HG02759 (cell line): ENCODE measurements at regions not wholly inside any gene's neighbourhood (a gene's known extent, or its start where the extent isn't known, plus 50 kb on each side); places are given as distances from the start of the nearest gene placed in this dataset.
"Not testable (repeated sequence)": the region's sequence is repeated elsewhere in the genome, so short reads cannot be mapped to it uniquely, and the experiment has no call there.

ENCODE experiments used
- ATAC-seq: cut with Tn5 transposase; IDR thresholded peaks from one replicate; pipeline ENCODE4 v1.9.1; 2021; ENCODE audit warnings: mild to moderate bottlenecking, moderate library complexity; ENCODE audit not compliant: unreplicated experiment

- no peak for ATAC-seq
Observed at GRCh38 chrX:114272096-114272686, 311.7 kb upstream of the HTR2C start.

DNA sequence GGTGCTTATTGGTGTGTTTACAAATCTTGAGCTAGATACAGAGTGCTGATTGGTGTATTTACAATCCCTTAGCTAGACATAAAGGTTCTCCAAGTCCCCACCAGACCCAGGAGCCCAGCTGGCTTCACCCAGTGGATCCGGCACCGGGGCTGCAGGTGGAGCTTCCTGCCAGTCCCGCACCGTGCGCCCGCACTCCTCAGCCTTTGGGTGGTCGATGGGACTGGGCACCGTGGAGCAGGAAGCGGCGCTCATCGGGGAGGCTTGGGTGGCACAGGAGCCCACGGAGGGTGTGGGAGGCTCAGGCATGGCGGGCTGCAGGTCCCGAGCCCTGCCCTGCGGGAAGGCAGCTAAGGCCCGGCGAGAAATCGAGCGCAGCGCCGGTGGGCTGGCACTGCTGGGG is 313.5 kb upstream of the HTR2C start:
- not testable (repeated sequence) for ATAC-seq

DNA sequence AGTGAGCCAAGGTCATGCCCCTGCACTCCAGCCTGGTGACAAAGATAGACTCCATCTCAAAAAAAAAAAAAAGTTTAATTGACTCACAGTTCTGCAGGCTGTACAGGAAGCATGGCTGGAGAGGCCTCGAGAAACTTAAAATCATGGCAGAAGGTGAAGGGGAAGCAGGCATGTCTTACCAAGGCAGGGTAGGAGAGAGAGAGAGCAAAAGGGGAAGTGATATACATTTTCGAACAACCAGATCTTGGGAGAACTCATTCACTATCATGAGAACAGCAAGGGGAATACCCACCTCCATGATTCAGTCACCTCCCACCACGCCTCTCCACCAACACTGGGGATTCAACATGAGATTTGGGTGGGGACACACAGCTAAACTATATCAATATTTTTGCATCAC is 315.2 kb upstream of the HTR2C start:
- no peak for ATAC-seq

DNA sequence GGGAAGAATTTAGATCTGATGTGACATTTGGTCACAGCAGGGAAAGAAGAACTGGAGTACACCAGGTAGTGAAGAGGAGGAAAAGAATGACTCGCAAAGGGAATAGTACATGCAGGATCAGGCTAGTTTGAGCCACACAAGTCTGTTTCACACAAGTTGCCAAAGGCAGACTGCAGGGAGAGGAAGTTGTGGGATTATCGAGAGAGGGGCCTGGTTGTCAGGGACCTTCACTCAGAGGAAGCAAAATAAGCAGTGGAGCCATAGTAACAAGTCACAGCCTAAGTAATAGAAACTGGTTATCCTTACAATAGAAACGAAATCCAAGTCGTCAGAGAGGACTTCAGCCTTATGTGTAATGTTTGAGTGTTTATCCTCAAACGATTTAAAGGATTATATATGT is 316.7 kb upstream of the HTR2C start:
- ATAC-seq = no peak

DNA sequence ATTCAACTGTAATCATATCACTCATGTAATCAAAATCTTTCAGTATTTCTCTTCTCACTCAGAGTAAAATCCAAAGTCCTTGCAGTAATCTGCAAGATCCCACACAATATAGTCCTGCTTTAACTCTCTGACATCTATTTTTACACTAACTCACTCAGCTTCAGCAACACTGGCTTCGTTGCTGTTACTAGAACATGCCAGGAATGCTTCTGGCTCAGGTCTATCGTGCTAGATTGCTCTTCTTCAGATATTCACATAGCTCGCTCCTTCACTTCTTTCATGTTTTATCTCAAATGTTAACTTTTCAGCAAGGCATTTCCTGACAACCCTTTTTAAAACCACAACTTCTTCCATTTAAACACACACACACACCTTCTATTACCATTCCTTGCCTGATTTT is 331.7 kb upstream of the HTR2C start:
- no peak for ATAC-seq

DNA sequence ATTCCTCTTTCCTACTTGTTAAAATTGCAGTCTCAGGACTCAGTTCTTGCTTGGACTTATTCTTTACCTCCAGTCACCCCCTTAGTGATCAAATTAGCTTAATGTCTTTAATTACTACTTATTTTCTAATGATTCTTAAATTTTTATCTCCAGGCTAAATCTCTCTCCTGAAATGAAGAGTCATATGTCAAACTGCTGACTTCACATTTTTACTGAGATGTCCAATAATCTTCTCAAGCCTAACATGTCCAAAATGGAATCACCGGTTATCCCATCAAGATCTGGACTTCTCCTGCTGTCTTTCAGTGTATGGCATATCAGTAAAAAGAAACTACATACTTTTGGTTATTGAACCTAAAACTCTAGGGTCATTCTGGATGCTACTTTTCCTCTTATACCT is 332.3 kb upstream of the HTR2C start:
- ATAC-seq = no peak

DNA sequence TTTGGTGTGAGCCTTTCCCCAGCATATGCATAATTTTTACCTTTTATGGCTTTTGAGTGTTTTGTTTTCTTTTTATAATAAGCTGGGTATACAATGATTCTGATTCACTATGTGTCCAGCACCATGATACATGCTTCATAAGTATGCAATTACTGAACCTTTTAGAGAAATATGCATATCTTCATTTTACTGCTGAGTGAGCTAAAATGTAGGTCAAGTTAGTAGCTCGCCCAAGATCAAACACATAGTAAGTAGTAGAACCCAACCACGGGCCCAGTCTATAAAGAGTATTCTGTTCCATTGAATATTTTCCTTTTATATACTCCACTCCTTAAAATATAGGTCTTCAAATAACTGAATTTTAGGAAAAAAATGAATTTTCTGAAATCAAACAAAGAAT is 362.4 kb upstream of the HTR2C start:
- ATAC-seq = no peak

DNA sequence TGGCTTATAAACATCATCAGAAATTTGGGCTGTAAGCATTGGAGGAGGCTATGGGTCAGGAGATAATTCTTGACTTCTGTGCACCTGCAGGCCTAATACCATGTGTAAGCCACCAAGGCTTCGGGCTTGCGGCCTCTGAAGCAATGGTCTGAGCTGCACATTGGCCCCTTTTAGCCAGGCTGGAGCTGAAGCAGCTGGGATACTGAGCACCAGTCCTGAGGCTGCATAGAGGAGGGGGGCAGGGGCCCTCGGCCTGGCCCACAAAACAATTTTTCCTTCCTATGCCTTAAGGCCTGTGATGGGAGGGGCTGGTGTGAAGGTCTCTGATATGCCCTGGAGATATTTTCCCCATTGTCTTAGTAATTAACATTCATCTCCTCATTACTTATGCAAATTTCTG is 373.0 kb upstream of the HTR2C start:
- ATAC-seq = no peak

DNA sequence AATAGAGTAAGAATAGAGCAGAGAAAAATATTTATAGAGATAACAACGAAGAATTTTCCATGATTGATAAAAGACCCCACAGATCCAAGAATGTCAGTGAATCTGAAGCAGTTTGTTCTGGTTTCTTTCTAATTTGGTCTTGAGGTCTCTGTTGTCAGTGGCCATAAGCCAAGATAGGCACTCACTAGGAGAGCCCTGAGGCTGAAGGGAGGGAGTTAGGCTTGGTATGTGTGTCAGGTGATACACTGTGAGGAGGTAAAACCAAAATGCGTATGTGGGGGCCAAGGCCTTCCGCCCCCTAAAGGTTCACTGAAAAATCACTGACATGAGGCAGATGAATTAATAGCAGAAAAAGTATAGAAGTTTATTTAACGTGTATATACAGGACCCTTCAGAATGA is 382.3 kb upstream of the HTR2C start:
- ATAC-seq = no peak

DNA sequence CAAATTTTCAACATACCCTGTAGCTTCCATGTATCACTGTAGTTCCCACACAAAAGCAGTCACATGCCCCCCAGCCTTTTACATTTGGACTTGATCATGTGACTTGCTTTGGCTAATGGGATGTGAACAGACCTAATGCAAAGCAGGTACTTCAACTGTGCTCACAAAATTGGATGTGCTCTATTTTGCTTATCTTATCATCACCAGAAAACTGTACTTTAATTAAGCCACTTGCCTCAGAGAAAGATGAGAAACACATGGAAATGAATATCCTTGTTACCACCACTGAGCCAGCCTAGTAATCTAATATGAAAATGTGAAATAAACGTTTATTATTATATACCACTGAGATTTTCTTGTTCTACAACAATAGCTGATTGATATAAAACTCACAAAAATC is 402.7 kb upstream of the HTR2C start:
- no peak for ATAC-seq

GRCh38 chrX:114178126-114178525 is 405.8 kb upstream of the HTR2C start:
- ATAC-seq = no peak

DNA sequence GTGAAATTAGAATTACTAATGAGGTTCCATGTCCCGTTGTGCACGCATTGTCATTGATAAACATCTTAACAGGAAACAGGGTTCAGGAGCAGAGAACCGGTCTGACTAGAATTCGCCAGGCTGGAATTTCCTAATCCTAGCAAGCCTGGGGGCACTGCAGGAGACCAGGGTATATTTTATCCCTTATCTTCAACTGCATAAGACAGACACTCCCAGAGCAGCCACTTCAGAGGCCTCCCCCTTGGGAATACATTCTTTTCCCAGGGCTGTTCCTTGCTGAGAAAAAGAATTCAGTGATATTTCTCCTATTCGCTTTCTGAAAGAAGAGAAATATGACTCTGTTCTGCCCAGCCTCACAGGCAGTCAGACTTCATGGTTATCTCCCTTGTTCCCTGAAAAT is 416.6 kb upstream of the HTR2C start:
- not testable (repeated sequence) for ATAC-seq

GRCh38 chrX:114166601-114167000 is 417.3 kb upstream of the HTR2C start:
- no peak for ATAC-seq

DNA sequence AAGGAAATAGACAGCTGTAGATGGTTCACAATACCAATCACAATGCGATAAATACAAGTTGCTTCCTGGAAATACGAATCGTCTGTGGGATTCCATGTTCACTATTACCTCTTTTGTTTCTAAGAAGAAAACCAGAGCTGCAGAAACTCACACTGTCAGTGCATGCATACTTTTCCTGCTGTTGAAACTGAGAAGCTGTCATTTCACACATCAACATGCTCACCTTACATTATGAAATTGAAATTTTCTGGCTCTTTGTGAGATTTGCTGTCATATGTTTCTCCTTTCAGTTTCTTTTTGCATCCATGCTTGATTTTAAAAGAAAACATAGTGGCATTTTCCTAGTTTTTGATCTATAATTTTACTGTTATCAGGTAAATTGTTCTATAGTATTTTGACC is 418.3 kb upstream of the HTR2C start:
- ATAC-seq = no peak

DNA sequence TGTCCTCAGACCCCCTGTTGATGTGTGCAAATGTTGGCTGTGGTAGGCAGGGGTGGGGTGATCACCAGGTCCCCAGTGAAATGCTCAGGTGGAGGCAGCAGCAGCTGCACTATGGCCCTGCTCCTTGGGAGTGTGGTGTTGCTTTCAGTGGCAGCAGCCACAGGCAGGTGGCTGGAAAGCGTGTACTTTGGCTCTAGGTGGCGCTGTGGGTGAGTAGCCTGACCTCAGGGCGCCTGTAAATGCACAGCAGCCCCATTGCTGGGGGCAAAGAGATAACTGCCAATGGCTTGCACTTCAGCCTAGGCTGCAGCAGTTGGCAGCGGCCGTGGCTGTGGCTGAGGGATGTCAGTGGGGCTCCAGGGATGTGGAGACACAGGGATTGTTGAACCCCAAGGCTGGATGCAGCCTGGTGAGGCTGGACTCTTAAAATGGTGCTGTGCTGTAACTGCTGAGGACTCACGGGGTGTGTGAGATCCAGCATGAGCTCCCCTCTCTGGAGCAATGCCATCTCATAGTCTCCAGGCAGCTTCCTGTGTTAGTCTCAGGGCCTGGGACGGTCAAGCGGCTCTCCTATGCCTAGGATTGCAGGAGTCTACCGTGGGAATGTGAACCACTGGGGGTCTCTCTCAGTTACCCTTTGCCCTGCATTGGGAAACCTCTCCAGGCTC is 421.7 kb upstream of the HTR2C start:
- ATAC-seq = no peak

DNA sequence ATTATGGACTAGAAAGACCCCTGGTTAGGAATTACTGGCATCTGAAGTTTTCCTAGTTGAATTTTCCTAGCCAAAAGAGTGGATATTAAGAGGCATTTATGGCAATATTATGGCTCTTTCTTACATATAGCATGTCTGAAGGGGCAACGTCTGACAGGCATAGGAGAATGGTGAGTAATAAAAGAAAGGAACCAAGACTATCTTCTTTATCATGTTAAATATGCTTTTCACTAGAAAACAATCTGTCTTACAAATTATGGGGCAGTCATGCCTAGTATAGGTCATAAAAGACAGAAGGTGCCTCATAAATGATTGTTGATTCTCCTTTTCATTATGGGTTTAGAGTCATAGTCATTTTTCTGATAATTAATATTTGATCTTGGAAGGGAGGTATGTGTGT is 431.1 kb upstream of the HTR2C start:
- no peak for ATAC-seq

GRCh38 chrX:114152130-114152529 is 431.8 kb upstream of the HTR2C start:
- no peak for ATAC-seq

DNA sequence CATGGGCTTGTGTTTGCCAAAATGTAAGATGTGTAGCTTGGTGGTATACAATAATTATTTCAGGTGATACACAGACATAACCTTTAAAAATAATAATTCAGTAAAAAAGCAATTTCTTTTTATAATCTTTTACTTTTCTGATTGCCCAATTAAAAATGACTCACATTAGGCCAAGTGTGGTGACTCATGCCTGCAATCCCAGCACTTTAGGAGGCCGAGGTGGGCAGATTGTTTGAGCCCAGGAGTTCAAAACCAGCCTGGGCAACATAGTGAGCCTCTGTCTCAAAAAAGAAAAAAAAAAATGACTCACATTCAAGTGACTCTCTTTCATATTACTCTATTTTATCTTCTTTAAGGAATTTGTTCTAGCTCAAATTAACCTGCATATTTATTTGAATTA is 449.4 kb upstream of the HTR2C start:
- ATAC-seq = no peak

DNA sequence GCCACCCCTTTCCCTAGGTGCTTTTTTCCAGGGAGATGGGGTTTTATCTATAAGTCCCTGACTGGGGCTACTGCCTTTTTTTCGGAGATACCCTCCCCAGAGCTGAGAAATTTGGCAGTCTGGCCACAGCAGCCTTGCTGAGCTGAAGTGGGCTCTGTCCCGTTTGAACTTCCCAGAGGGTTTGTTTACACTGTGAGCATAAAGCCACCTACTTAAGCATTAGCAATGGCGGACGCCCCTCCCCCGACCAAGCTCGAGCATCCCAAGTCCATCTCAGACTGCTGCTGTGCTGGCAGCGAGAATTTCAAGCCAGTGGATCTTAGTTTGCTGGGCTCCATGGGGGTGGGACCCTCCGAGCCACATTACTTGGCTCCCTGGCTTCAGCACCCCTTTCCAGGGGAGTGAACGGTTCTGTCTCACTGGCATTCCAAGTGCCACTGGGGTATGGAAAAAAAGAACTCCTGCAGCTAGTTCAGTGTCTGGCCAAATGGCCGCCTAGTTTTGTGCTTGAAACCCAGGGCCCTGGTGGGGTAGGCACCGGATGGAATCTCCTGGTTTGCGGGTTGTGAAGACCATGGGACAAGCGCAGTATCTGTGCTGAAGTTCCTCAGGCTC is 456.4 kb upstream of the HTR2C start:
- no peak for ATAC-seq

- ATAC-seq = no peak
Observed at GRCh38 chrX:114127005-114127404, 456.9 kb upstream of the HTR2C start.

DNA sequence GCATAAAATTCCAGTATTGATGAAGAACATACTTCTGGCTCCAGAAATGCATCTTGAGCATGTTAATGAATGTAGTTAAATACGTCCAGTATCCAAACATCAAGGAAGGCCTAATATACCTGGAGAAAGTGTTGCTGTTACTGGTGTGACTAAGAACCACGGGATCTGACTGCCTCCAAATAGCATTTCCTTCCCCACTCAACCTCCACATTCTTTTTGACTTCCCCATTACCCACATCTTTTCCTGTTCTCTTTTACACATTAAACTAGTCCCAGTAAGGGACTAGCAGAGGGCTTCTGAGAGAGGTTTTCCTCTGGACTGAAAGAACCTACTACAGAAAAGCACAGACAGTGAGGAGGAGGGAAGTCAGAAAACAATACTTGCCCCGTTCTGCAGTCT is 482.8 kb upstream of the HTR2C start:
- ATAC-seq = no peak

DNA sequence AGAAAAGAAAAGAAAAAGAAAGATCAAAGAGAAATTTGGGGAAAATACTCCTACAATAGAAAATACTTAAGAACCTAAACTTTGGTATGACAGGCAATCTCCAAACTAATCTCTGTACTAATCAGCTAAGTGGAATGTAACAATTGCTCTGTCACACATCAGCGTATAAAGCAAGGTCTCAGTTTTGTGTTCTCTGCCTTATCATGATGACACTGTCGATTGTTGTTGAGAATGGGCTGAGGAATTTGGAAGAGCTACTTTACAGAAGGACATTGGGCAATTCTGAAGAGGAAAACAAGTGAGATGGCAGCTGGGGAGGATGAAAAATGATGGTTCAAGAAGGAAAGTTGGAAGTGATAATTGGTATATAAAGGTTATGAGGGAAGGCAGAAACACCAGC is 486.0 kb upstream of the HTR2C start:
- ATAC-seq = no peak

GRCh38 chrX:114097427-114097826 is 486.5 kb upstream of the HTR2C start:
- no peak for ATAC-seq
